H1 (cell line): ENCODE measurements at regions not wholly inside any gene's neighbourhood (a gene's known extent, or its start where the extent isn't known, plus 50 kb on each side); places are given as distances from the start of the nearest gene placed in this dataset.

Source experiments
- CTCF ChIA-PET: fragments of 300-600 bp; sonication (Branson Sonifier 250); formaldehyde crosslinking; loops from one replicate; lab custom pipeline; 2021; ENCODE audit not compliant: partially characterized antibody; lab: Charles Lee
- POLR2A ChIA-PET: fragments of 300-600 bp; sonication (Branson Sonifier 250); formaldehyde crosslinking; loops from one replicate; lab custom pipeline; 2021; ENCODE audit warnings: inconsistent platforms; ENCODE audit not compliant: partially characterized antibody; lab: Charles Lee
- DNase-seq, 2 experiments: peaks; one replicate each; pipeline versions ENCODE4 v3.0.0 to v3.0.0-alpha.2; 2010 to 2022; ENCODE audit warnings: low spot score in 2 of 2, low read depth in 1 of 2, mixed read lengths in 1 of 2
- FAIRE-seq: peaks from 2 replicates; lab custom pipeline; 2011; peaks lifted over from hg19 to GRCh38; lab: Jason Lieb, UNC
- H2AFZ ChIP-seq: 2 replicates; pipeline ENCODE4 v1.8.1; 2012; ENCODE audit warnings: low read length, inconsistent platforms
- H2AK5ac ChIP-seq: 2 replicates; pipeline ENCODE4 v1.6.1; 2013; ENCODE audit warnings: low read depth, low read length
- H2BK120ac ChIP-seq: replicated peaks from 2 replicates; pipeline ENCODE3; 2013; ENCODE audit warnings: low read depth, low read length, inconsistent platforms
- H2BK12ac ChIP-seq: 2 replicates; pipeline ENCODE4 v1.6.1; 2013; ENCODE audit warnings: low read depth, low read length
- H2BK15ac ChIP-seq: 2 replicates; pipeline ENCODE4 v1.6.1; 2013; ENCODE audit warnings: low read length
- H2BK20ac ChIP-seq: 2 replicates; pipeline ENCODE4 v1.6.1; 2013; ENCODE audit warnings: low read length
- H2BK5ac ChIP-seq: 2 replicates; pipeline ENCODE4 v1.6.1; 2013; ENCODE audit warnings: low read depth, low read length
- H3K14ac ChIP-seq: 2 replicates; pipeline ENCODE4 v1.6.1; 2013; ENCODE audit warnings: inconsistent platforms; ENCODE audit not compliant: insufficient read length
- H3K18ac ChIP-seq: 2 replicates; pipeline ENCODE4 v1.6.1; 2013; ENCODE audit warnings: low read length; ENCODE audit errors: extremely low read depth
- H3K23ac ChIP-seq: 2 replicates; pipeline ENCODE4 v1.6.1; 2013; ENCODE audit warnings: inconsistent platforms; ENCODE audit not compliant: insufficient read length
- H3K23me2 ChIP-seq: 2 replicates; pipeline ENCODE4 v1.6.1; 2013; ENCODE audit warnings: low read depth, low read length
- H3K27ac ChIP-seq: 2 replicates; pipeline ENCODE4 v1.6.1; 2011; ENCODE audit warnings: low read depth, low read length, inconsistent platforms
- H3K27me3 ChIP-seq, 4 experiments: replicated peaks in 1 of 4; 1 replicate in 1 of 4; 2 replicates in 3 of 4; pipeline versions ENCODE4 v1.6.1 to v1.8.1; 2011 to 2013; ENCODE audit warnings: low read length in 3 of 4, mild to moderate bottlenecking in 3 of 4, inconsistent platforms in 2 of 4, mixed read lengths in 2 of 4, moderate library complexity in 1 of 4; ENCODE audit not compliant: control insufficient read depth in 3 of 4, insufficient read depth in 3 of 4; ENCODE audit errors: extremely low read depth in 1 of 4
- H3K36me3 ChIP-seq, 4 experiments: 2 replicates each; pipeline versions ENCODE4 v1.6.1 to v1.8.1; 2011 to 2013; ENCODE audit warnings: mild to moderate bottlenecking in 4 of 4, low read length in 3 of 4, moderate library complexity in 2 of 4, control low read depth in 1 of 4, inconsistent platforms in 1 of 4; ENCODE audit not compliant: insufficient read depth in 4 of 4, control insufficient read depth in 2 of 4
- H3K4ac ChIP-seq: replicated peaks from 2 replicates; pipeline ENCODE3; 2013; ENCODE audit warnings: low read length, low read depth, mixed read lengths, inconsistent platforms; ENCODE audit not compliant: insufficient read length
- H3K4me1 ChIP-seq, 4 experiments: replicated peaks in 1 of 4; 1 replicate in 1 of 4; 2 replicates in 3 of 4; pipeline versions ENCODE4 v1.6.1 to v1.8.1; 2011 to 2013; ENCODE audit warnings: low read length in 3 of 4, inconsistent platforms in 2 of 4, mixed read lengths in 1 of 4; ENCODE audit not compliant: insufficient read depth in 4 of 4, control insufficient read depth in 3 of 4
- H3K4me2 ChIP-seq, 2 experiments: 2 replicates each; pipeline versions ENCODE4 v1.6.1 to v1.8.1; 2011 to 2013; ENCODE audit warnings: low read depth in 2 of 2, low read length in 2 of 2, control low read depth in 1 of 2, inconsistent platforms in 1 of 2, mild to moderate bottlenecking in 1 of 2; ENCODE audit not compliant: insufficient read depth in 1 of 2
- H3K4me3 ChIP-seq, 4 experiments: fragments of 200-600, 300-600 bp in 1 of 4; sonication (generic), shearing (Covaris generic), sonication (Bioruptor Twin) in 1 of 4; 2 replicates each; pipeline versions ENCODE4 v1.5.1 to v1.8.1; 2011 to 2016; ENCODE audit warnings: low read length in 4 of 4, low read depth in 3 of 4, control low read depth in 2 of 4, inconsistent platforms in 2 of 4, mild to moderate bottlenecking in 2 of 4, mixed read lengths in 1 of 4, moderate library complexity in 1 of 4; ENCODE audit not compliant: insufficient read depth in 2 of 4; ENCODE audit errors: extremely low read depth in 1 of 4
- H3K56ac ChIP-seq: replicated peaks from 2 replicates; pipeline ENCODE3; 2013; ENCODE audit warnings: low read depth, mild to moderate bottlenecking, mixed read lengths, low read length, inconsistent platforms; ENCODE audit not compliant: insufficient read length
- H3K79me1 ChIP-seq: 2 replicates; pipeline ENCODE4 v1.6.1; 2013; ENCODE audit warnings: low read depth, low read length, control low read depth
- H3K79me2 ChIP-seq, 2 experiments: 2 replicates each; pipeline versions ENCODE4 v1.6.1 to v1.8.1; 2012 to 2013; ENCODE audit warnings: low read length in 2 of 2, mild to moderate bottlenecking in 2 of 2, inconsistent platforms in 1 of 2; ENCODE audit not compliant: insufficient read depth in 2 of 2, control insufficient read depth in 1 of 2
- H3K9ac ChIP-seq, 4 experiments: replicated peaks in 1 of 4; 1 replicate in 1 of 4; 2 replicates in 3 of 4; pipeline versions ENCODE4 v1.6.1 to v1.8.1; 2011 to 2013; ENCODE audit warnings: low read depth in 3 of 4, low read length in 3 of 4, control low read depth in 2 of 4, mild to moderate bottlenecking in 2 of 4, moderate library complexity in 2 of 4, inconsistent platforms in 1 of 4; ENCODE audit errors: extremely low read depth in 1 of 4
- H3K9me3 ChIP-seq, 2 experiments: 2 replicates each; pipeline versions ENCODE4 v1.6.1 to v1.8.1; 2012 to 2013; ENCODE audit warnings: mild to moderate bottlenecking in 2 of 2, moderate library complexity in 2 of 2, control low read depth in 1 of 2, inconsistent platforms in 1 of 2, low read depth in 1 of 2, low read length in 1 of 2, mixed read lengths in 1 of 2; ENCODE audit not compliant: insufficient read depth in 2 of 2
- H4K20me1 ChIP-seq, 2 experiments: replicated peaks in 1 of 2; 2 replicates each; pipeline versions ENCODE3 to v1.8.1; 2011 to 2013; ENCODE audit warnings: inconsistent platforms in 2 of 2, low read length in 2 of 2, mild to moderate bottlenecking in 1 of 2; ENCODE audit not compliant: insufficient read depth in 2 of 2, control insufficient read depth in 1 of 2
- H4K5ac ChIP-seq: 2 replicates; pipeline ENCODE4 v1.6.1; 2013; ENCODE audit warnings: low read length, low read depth, mixed read lengths, inconsistent platforms; ENCODE audit not compliant: insufficient read length
- H4K8ac ChIP-seq: 2 replicates; pipeline ENCODE4 v1.8.0; 2013; ENCODE audit warnings: mild to moderate bottlenecking, moderate library complexity, low read length, inconsistent platforms; ENCODE audit not compliant: insufficient read depth; ENCODE audit errors: extremely low read depth
- H4K91ac ChIP-seq: replicated peaks from 2 replicates; pipeline ENCODE3; 2013; ENCODE audit warnings: low read length, mixed read lengths, inconsistent platforms; ENCODE audit not compliant: insufficient read length
- ASH2L ChIP-seq: fragments of 200-600, 300-600 bp; sonication (generic); IDR thresholded peaks from one replicate; pipeline ENCODE4 v1.7.1; 2017; ENCODE audit warnings: low read length
- BCL11A ChIP-seq, 2 experiments: IDR thresholded peaks; one replicate each; pipeline ENCODE4 v1.6.1; 2011; ENCODE audit warnings: low read depth in 2 of 2, low read length in 2 of 2, mild to moderate bottlenecking in 2 of 2
- BRCA1 ChIP-seq: IDR thresholded peaks from 2 replicates; pipeline ENCODE4 v1.6.1; 2012; ENCODE audit warnings: low read depth, low read length, improper control_type of control experiment
- CREB1 ChIP-seq: IDR thresholded peaks from 2 replicates; pipeline ENCODE4 v1.6.1; 2012; ENCODE audit warnings: inconsistent platforms
- EZH2 ChIP-seq: fragments of 200-600 bp; sonication (generic); IDR thresholded peaks from 2 replicates; pipeline ENCODE4 v1.7.1; 2012; ENCODE audit warnings: low read depth, mild to moderate bottlenecking, moderate library complexity, low read length, inconsistent platforms; ENCODE audit not compliant: severe bottlenecking
- HDAC2 ChIP-seq, 2 experiments: fragments of 300-600 bp in 1 of 2; sonication (generic) in 1 of 2; IDR thresholded peaks; 2 replicates each; pipeline ENCODE4 v1.6.1; 2011 to 2012; ENCODE audit warnings: low read depth in 2 of 2, low read length in 2 of 2, mild to moderate bottlenecking in 2 of 2, moderate library complexity in 2 of 2, borderline replicate concordance in 1 of 2, inconsistent platforms in 1 of 2
- KDM1A ChIP-seq: fragments of 200-600, 300-600 bp; sonication (generic); IDR thresholded peaks from 2 replicates; pipeline ENCODE4 v1.7.1; 2016; ENCODE audit warnings: mild to moderate bottlenecking, low read length, borderline replicate concordance
- KDM4A ChIP-seq: IDR thresholded peaks from one replicate; pipeline ENCODE4 v1.7.1; 2012; ENCODE audit warnings: low read depth, mild to moderate bottlenecking, moderate library complexity, low read length, inconsistent platforms; ENCODE audit not compliant: severe bottlenecking
- POLR2AphosphoS5 ChIP-seq: IDR thresholded peaks from 2 replicates; pipeline ENCODE4 v1.6.1; 2011; ENCODE audit warnings: low read depth, low read length
- RBBP5 ChIP-seq: IDR thresholded peaks from 2 replicates; pipeline ENCODE4 v1.7.1; 2012; ENCODE audit warnings: low read depth, mild to moderate bottlenecking, inconsistent platforms, low read length, moderate library complexity, borderline replicate concordance
- SRF ChIP-seq: IDR thresholded peaks from 2 replicates; pipeline ENCODE4 v1.6.1; 2011; ENCODE audit warnings: mild to moderate bottlenecking, low read depth, low read length, moderate library complexity
- TAF7 ChIP-seq: optimal IDR thresholded peaks from 2 replicates; pipeline ENCODE3; 2011; ENCODE audit warnings: low read depth, mild to moderate bottlenecking, inconsistent platforms, low read length, moderate library complexity, borderline replicate concordance
- TEAD4 ChIP-seq: IDR thresholded peaks from 2 replicates; pipeline ENCODE4 v1.6.1; 2012; ENCODE audit warnings: low read depth, low read length, inconsistent platforms, mixed read lengths
- ZNF274 ChIP-seq: IDR thresholded peaks from 2 replicates; pipeline ENCODE4 v1.7.0; 2012; ENCODE audit warnings: low read length, borderline replicate concordance; ENCODE audit errors: extremely low read depth
- WGBS, 2 experiments: shearing (Covaris generic) in 1 of 2; methylation state at CpG; one replicate each; pipeline versions ENCODE4 v1.1.6 to v1.1.7; 2013 to 2015; ENCODE audit warnings: low lambda C conversion rate in 2 of 2, mixed read lengths in 2 of 2, inconsistent platforms in 1 of 2, low coverage in 1 of 2, missing lambda C conversion rate in 1 of 2; ENCODE audit not compliant: insufficient replicate concordance in 2 of 2, insufficient coverage in 1 of 2, insufficient read length in 1 of 2; ENCODE audit errors: extremely low coverage in 1 of 2, missing lambda C conversion rate in 1 of 2; 5-methylcytosine and 5-hydroxymethylcytosine counted together

GRCh38 chr2:49794396-49794795 lies 640.1 kb upstream of the FSHR start:
- H2BK15ac ChIP-seq = no peak overlapping the region

More at GRCh38 chr2:49794396-49794795, 640.1 kb upstream of the FSHR start:
- H3K14ac ChIP-seq = no peak overlapping the region
- H2BK5ac ChIP-seq = no peak overlapping the region
- H3K36me3 ChIP-seq = no peaks in the 10 kb centered on the region
- no peak overlapping the region for H3K4me3 ChIP-seq
- no peak overlapping the region for H4K5ac ChIP-seq
- FAIRE-seq (no peak), DNase-seq (no peak)
- no peak overlapping the region for H2BK120ac ChIP-seq
- no peaks in the 10 kb centered on the region for H3K23me2 ChIP-seq
- no peak overlapping the region for H4K91ac ChIP-seq
- H3K56ac ChIP-seq = no peak overlapping the region
- ChIA-PET CTCF (interaction anchor here (1.0 to 1.8 kb wide), 3 partner anchors 10 to 349 kb away, joined by 3 to 5 read pairs (median 3); no protein-coding TSS in a partner anchor), POLR2A (no interaction called here)
- no peak overlapping the region for H2AK5ac ChIP-seq
- no peak overlapping the region for H3K23ac ChIP-seq
- H3K27ac ChIP-seq = no peak overlapping the region
- no peaks in the 10 kb centered on the region for H3K9me3 ChIP-seq
- H3K18ac ChIP-seq = no peak overlapping the region
- WGBS, 2 experiments = 94% methylated on average over 2 of the region's 2 CpGs; no CpG with 5 or more reads in 1 of the 2 experiments
- H3K4me2 ChIP-seq = no peak overlapping the region
- no peak overlapping the region for H3K4ac ChIP-seq
- no peak overlapping the region for H2BK12ac ChIP-seq
- no peaks in the 10 kb centered on the region for H3K79me2 ChIP-seq
- H3K9ac ChIP-seq = no peak overlapping the region
- no peaks in the 10 kb centered on the region for H4K20me1 ChIP-seq
- H2BK20ac ChIP-seq = no peak overlapping the region
- H4K8ac ChIP-seq = no peak overlapping the region
- H2AFZ ChIP-seq = no peak overlapping the region
- H3K79me1 ChIP-seq = no peaks in the 10 kb centered on the region
- no peaks in the 10 kb centered on the region for H3K27me3 ChIP-seq
- TF ChIP-seq ZNF274 = no peak
- TF ChIP-seq POLR2AphosphoS5 = no peak
- TF ChIP-seq SRF = no peak
- no peak for TF ChIP-seq KDM1A
- no peak for TF ChIP-seq BCL11A (IDR thresholded peaks at IDR 0.05; ENCODE audit: low read depth in 2 of 2, low read length in 2 of 2)
- TF ChIP-seq RBBP5 = no peak
- no peak for TF ChIP-seq TEAD4
- no peak for TF ChIP-seq BRCA1
- no peak for TF ChIP-seq KDM4A
- TF ChIP-seq TAF7 = no peak
- no peak for TF ChIP-seq CREB1
- TF ChIP-seq EZH2 = no peak
- TF ChIP-seq ASH2L = no peak
- no peak for TF ChIP-seq HDAC2 (IDR thresholded peaks at IDR 0.05; ENCODE audit: borderline replicate concordance in 1 of 2, low read depth in 2 of 2, low read length in 2 of 2)
- no peaks in the 10 kb centered on the region for H3K4me1 ChIP-seq
